ENCODE measurements at regions not wholly inside any gene's neighbourhood (a gene's known extent, or its start where the extent isn't known, plus 50 kb on each side); places are given as distances from the start of the nearest gene placed in this dataset.

GRCh38 chr2:58535990-58536389 lies 294.9 kb upstream of the FANCL start:
- no peak for DNase-seq
- Mint-ChIP-seq H3K27ac (no peak overlapping the region), H3K4me3 (no peak overlapping the region), H3K27me3 (ENCODE audit: insufficient read depth) (no peaks in the 10 kb centered on the region), H3K9me3 (peaks cover 4% of the 10 kb centered on the region; the same call in 1 of the 2 replicates), H3K36me3 (ENCODE audit: low read depth) (no peaks in the 10 kb centered on the region), H3K4me1 (ENCODE audit: low read depth) (no peaks in the 10 kb centered on the region)
- TF ChIP-seq, protein P1, sequence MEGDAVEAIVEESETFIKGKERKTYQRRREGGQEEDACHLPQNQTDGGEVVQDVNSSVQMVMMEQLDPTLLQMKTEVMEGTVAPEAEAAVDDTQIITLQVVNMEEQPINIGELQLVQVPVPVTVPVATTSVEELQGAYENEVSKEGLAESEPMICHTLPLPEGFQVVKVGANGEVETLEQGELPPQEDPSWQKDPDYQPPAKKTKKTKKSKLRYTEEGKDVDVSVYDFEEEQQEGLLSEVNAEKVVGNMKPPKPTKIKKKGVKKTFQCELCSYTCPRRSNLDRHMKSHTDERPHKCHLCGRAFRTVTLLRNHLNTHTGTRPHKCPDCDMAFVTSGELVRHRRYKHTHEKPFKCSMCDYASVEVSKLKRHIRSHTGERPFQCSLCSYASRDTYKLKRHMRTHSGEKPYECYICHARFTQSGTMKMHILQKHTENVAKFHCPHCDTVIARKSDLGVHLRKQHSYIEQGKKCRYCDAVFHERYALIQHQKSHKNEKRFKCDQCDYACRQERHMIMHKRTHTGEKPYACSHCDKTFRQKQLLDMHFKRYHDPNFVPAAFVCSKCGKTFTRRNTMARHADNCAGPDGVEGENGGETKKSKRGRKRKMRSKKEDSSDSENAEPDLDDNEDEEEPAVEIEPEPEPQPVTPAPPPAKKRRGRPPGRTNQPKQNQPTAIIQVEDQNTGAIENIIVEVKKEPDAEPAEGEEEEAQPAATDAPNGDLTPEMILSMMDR (IDR thresholded peaks at IDR 0.05) = no peak

DNA sequence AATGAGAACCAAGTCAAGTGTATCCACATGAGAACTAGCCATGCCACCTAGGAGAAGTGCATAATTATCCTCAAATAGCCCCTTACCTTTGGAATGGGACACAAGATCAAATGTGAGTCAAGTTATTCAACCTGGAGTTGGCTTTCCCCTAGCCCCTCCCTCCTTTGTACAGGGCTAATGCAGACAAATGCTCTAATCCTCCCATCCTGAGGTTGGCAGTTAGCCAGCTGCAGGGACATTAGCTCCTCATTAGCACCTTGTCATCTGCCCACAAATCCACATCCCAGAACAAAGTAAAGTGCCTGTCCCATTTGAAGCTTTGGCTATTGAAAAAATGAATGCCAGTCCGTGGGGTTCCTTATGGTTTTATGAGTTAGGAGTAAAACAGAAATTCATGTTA lies 294.1 kb upstream of the FANCL start:
- no peak overlapping the region for H3K4me3 Mint-ChIP-seq
- no peak for DNase-seq
- H3K9me3 Mint-ChIP-seq = peaks cover 4% of the 10 kb centered on the region; the same call in 1 of the 2 replicates
- H3K27me3 Mint-ChIP-seq (ENCODE audit: insufficient read depth) = no peaks in the 10 kb centered on the region
- no peaks in the 10 kb centered on the region for H3K4me1 Mint-ChIP-seq (ENCODE audit: low read depth)
- H3K27ac Mint-ChIP-seq = no peak overlapping the region
- TF ChIP-seq, protein P1 (IDR thresholded peaks at IDR 0.05) = no peak
- no peaks in the 10 kb centered on the region for H3K36me3 Mint-ChIP-seq (ENCODE audit: low read depth)

DNA sequence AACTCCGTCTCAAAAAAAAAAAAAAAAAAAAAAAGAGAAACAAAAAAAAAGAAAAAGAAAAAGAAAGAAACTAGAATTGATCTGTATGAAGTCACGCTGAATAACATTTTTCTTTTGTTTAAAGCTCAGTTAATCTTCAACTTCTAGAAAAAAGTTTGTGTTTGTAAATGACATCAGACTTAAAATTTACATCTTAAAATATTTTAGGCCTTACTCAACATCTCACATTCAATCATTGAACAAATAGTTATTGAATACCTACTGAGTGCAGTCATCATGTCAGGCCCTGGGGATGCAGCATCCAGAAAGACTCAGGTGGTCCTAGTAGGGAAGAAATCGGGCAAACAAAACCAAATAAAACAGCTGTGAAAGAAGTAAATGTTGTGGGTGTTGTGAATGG lies 292.3 kb upstream of the FANCL start:
- no peaks in the 10 kb centered on the region for H3K4me1 Mint-ChIP-seq (ENCODE audit: low read depth)
- no peaks in the 10 kb centered on the region for H3K36me3 Mint-ChIP-seq (ENCODE audit: low read depth)
- H3K9me3 Mint-ChIP-seq = peaks cover 10% of the 10 kb centered on the region
- TF ChIP-seq, protein P1 (IDR thresholded peaks at IDR 0.05) = no peak
- no peak overlapping the region for H3K27ac Mint-ChIP-seq
- no peak for DNase-seq
- no peaks in the 10 kb centered on the region; the same call in 1 of the 2 replicates for H3K27me3 Mint-ChIP-seq (ENCODE audit: insufficient read depth)
- no peak overlapping the region for H3K4me3 Mint-ChIP-seq

DNA sequence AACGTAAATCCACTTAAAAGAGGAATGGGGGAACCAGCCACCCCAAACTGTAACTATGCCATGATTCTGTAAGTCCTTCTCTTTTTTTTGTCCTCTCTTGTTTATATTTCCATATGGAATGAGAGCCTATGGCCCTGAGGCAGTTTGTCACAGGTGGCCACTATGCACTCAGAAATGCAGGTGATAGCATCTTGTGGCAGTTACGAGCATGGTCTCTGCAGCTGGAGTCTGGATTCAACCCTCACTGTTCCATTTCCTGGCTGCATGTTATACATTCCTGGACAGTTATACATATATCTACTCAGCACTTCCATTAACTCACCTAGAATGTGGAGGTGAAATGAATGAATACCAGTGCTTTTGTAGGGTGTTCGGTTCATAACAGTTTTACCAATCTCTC lies 291.5 kb upstream of the FANCL start:
- no peak overlapping the region for H3K27ac Mint-ChIP-seq
- TF ChIP-seq, protein P1 (IDR thresholded peaks at IDR 0.05) = no peak
- H3K27me3 Mint-ChIP-seq (ENCODE audit: insufficient read depth) = no peaks in the 10 kb centered on the region; the same call in 1 of the 2 replicates
- H3K4me3 Mint-ChIP-seq = no peak overlapping the region
- no peaks in the 10 kb centered on the region for H3K36me3 Mint-ChIP-seq (ENCODE audit: low read depth)
- peaks cover 10% of the 10 kb centered on the region for H3K9me3 Mint-ChIP-seq
- no peak for DNase-seq
- no peaks in the 10 kb centered on the region for H3K4me1 Mint-ChIP-seq (ENCODE audit: low read depth)

- DNase-seq = no peak
- TF ChIP-seq, protein P1 (IDR thresholded peaks at IDR 0.05) = no peak
- Mint-ChIP-seq H3K27ac (no peak overlapping the region), H3K9me3 (peaks cover 7% of the 10 kb centered on the region), H3K27me3 (ENCODE audit: insufficient read depth) (no peaks in the 10 kb centered on the region; the same call in 1 of the 2 replicates), H3K4me1 (ENCODE audit: low read depth) (no peaks in the 10 kb centered on the region), H3K36me3 (ENCODE audit: low read depth) (no peaks in the 10 kb centered on the region), H3K4me3 (no peak overlapping the region)
Measured at GRCh38 chr2:58527647-58528046, 286.5 kb upstream of the FANCL start.

Measured in HFFc6 (cell line).